Panc1 (cell line): ENCODE measurements at regions not wholly inside any gene's neighbourhood (a gene's known extent, or its start where the extent isn't known, plus 50 kb on each side); places are given as distances from the start of the nearest gene placed in this dataset.

Experiments
- ATAC-seq: fragments of 200-7000 bp; cut with Tn5 transposase; 2 replicates; pipeline ENCODE4 v1.9.1; 2020; ENCODE audit warnings: mild to moderate bottlenecking, moderate library complexity
- BruUV-seq: library from RNA; stranded (reverse); fragments of 400-500 nt; replicated peaks from 2 replicates; lab custom pipeline; 2021; lab: Mats Ljungman, UMichigan
- CTCF ChIA-PET: fragments of 300-600 bp; sonication (Branson Sonifier 250); formaldehyde crosslinking; loops from one replicate; lab custom pipeline; 2022; ENCODE audit warnings: antibody characterized with exemption; lab: Charles Lee
- POLR2A ChIA-PET: fragments of 300-600 bp; sonication (Branson Sonifier 250); formaldehyde crosslinking; loops from one replicate; lab custom pipeline; 2022; ENCODE audit warnings: antibody characterized with exemption; lab: Charles Lee
- DNase-seq: peaks from one replicate; pipeline ENCODE4 v3.0.0-alpha.2; 2010; ENCODE audit warnings: low read depth, low spot score
- H3K27ac ChIP-seq: 2 replicates; pipeline ENCODE4 v1.5.1; 2011; ENCODE audit warnings: mild to moderate bottlenecking, low read length, inconsistent platforms
- H3K27me3 ChIP-seq: fragments of 200-500 bp; sonication (Bioruptor generic); 2 replicates; pipeline ENCODE4 v1.6.0; 2014; ENCODE audit warnings: low read length, inconsistent platforms; ENCODE audit not compliant: control insufficient read depth, insufficient read depth
- H3K36me3 ChIP-seq: fragments of 200-500 bp; sonication (Bioruptor generic); 2 replicates; pipeline ENCODE4 v1.5.1; 2014; ENCODE audit warnings: inconsistent platforms, mild to moderate bottlenecking, low read length, moderate library complexity; ENCODE audit not compliant: control insufficient read depth, insufficient read depth
- H3K4me1 ChIP-seq: 2 replicates; pipeline ENCODE4 v1.5.1; 2011; ENCODE audit warnings: inconsistent platforms, mild to moderate bottlenecking, low read length, moderate library complexity; ENCODE audit not compliant: control insufficient read depth, insufficient read depth
- H3K4me3 ChIP-seq, 2 experiments: 2 replicates each; pipeline ENCODE4 v1.5.1; 2011 to 2012; ENCODE audit warnings: low read depth in 2 of 2, low read length in 2 of 2, mild to moderate bottlenecking in 2 of 2, inconsistent platforms in 1 of 2, moderate library complexity in 1 of 2
- H3K9me3 ChIP-seq: fragments of 200-500 bp; sonication (Bioruptor generic); 2 replicates; pipeline ENCODE4 v1.5.1; 2014; ENCODE audit warnings: low read depth, mild to moderate bottlenecking, inconsistent platforms, low read length, moderate library complexity; ENCODE audit not compliant: control insufficient read depth, insufficient read depth
- POLR2AphosphoS5 ChIP-seq: IDR thresholded peaks from 2 replicates; pipeline ENCODE4 v1.6.1; 2012; ENCODE audit warnings: mild to moderate bottlenecking, low read depth, low read length, moderate library complexity
- SIN3A ChIP-seq: IDR thresholded peaks from 2 replicates; pipeline ENCODE4 v1.6.1; 2012; ENCODE audit warnings: low read depth, mild to moderate bottlenecking, low read length, moderate library complexity, borderline replicate concordance; ENCODE audit not compliant: insufficient read depth
- TCF7L2 ChIP-seq: IDR thresholded peaks from 2 replicates; pipeline ENCODE4 v1.6.1; 2011; ENCODE audit warnings: mild to moderate bottlenecking, low read depth, low read length, inconsistent platforms
- in situ Hi-C: cut with HindIII; loops from 2 replicates; pipeline ENCODE4 v1.10.0; 2016; ENCODE audit warnings: low sequenced_read_pairs, low pct_unique_long_range_greater_than_20kb
- intact Hi-C: fragments of 100-400 bp; cut with micrococcal nuclease; formaldehyde crosslinking; loops from one replicate; pipeline ENCODE4 v1.10.0; 2022; ENCODE audit not compliant: unreplicated experiment
- TF ChIP-seq, protein P1 (sequence below), 2 experiments: IDR thresholded peaks; 2 replicates each; pipeline ENCODE4 v1.6.1; 2011 to 2012; ENCODE audit warnings: low read depth in 2 of 2, control low read depth in 1 of 2, low read length in 1 of 2, mild to moderate bottlenecking in 1 of 2, moderate library complexity in 1 of 2; ENCODE audit not compliant: insufficient read depth in 1 of 2
- TF ChIP-seq, protein P2 (sequence below): fragments of 450-650 bp; IDR thresholded peaks from 2 replicates; pipeline ENCODE4 v1.5.1; 2017; ENCODE audit warnings: mild to moderate bottlenecking

DNA sequence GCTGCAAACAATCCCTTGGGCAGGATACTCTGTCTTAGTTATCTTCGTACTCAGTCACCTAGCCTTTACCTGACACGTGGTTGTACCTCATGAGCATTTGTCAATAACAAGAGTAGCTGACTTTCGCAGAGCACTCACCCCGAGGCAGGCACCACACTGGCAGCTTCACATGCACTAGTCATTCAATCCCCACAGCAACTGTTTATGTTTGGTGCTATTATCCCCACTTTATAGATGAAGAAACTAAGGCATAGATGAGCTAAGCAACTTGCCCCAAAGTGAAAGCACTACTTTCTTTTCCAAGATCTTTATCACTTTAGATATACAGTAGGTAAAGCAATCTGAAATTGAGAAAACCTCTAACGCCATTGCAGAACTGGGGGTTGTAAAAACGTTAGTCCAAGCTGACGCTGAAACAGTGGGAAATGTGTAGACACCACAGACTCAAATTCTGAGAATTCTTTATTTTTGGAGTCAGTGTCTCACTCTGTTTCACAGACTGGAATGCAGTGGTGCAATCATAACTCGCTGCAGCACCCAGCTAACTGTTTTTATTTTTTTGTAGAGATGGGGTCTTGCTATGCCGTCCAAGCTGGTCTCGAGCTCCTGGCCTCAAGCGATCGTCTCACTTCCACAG lies 446.0 kb downstream of the FOXO1 start:
- ATAC-seq = no peak
- ChIA-PET CTCF (no interaction called here), POLR2A (no interaction called here)
- TF ChIP-seq, protein P1, sequence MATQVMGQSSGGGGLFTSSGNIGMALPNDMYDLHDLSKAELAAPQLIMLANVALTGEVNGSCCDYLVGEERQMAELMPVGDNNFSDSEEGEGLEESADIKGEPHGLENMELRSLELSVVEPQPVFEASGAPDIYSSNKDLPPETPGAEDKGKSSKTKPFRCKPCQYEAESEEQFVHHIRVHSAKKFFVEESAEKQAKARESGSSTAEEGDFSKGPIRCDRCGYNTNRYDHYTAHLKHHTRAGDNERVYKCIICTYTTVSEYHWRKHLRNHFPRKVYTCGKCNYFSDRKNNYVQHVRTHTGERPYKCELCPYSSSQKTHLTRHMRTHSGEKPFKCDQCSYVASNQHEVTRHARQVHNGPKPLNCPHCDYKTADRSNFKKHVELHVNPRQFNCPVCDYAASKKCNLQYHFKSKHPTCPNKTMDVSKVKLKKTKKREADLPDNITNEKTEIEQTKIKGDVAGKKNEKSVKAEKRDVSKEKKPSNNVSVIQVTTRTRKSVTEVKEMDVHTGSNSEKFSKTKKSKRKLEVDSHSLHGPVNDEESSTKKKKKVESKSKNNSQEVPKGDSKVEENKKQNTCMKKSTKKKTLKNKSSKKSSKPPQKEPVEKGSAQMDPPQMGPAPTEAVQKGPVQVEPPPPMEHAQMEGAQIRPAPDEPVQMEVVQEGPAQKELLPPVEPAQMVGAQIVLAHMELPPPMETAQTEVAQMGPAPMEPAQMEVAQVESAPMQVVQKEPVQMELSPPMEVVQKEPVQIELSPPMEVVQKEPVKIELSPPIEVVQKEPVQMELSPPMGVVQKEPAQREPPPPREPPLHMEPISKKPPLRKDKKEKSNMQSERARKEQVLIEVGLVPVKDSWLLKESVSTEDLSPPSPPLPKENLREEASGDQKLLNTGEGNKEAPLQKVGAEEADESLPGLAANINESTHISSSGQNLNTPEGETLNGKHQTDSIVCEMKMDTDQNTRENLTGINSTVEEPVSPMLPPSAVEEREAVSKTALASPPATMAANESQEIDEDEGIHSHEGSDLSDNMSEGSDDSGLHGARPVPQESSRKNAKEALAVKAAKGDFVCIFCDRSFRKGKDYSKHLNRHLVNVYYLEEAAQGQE (IDR thresholded peaks at IDR 0.05; ENCODE audit: insufficient read depth in 1 of 2, low read depth in 2 of 2, low read length in 1 of 2) = no peak
- TF ChIP-seq SIN3A = no peak
- TF ChIP-seq, protein P2, sequence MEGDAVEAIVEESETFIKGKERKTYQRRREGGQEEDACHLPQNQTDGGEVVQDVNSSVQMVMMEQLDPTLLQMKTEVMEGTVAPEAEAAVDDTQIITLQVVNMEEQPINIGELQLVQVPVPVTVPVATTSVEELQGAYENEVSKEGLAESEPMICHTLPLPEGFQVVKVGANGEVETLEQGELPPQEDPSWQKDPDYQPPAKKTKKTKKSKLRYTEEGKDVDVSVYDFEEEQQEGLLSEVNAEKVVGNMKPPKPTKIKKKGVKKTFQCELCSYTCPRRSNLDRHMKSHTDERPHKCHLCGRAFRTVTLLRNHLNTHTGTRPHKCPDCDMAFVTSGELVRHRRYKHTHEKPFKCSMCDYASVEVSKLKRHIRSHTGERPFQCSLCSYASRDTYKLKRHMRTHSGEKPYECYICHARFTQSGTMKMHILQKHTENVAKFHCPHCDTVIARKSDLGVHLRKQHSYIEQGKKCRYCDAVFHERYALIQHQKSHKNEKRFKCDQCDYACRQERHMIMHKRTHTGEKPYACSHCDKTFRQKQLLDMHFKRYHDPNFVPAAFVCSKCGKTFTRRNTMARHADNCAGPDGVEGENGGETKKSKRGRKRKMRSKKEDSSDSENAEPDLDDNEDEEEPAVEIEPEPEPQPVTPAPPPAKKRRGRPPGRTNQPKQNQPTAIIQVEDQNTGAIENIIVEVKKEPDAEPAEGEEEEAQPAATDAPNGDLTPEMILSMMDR = no peak
- TF ChIP-seq POLR2AphosphoS5 = no peak
- no peak for TF ChIP-seq TCF7L2
- Histone ChIP-seq H3K9me3 (no peaks in the 10 kb centered on the region), H3K4me3 (no peak overlapping the region), H3K4me1 (no peaks in the 10 kb centered on the region), H3K36me3 (no peaks in the 10 kb centered on the region), H3K27ac (no peak overlapping the region), H3K27me3 (no peaks in the 10 kb centered on the region)
- BruUV-seq = no TSS peak
- intact Hi-C loops = no loop called here
- no peak for DNase-seq
- in situ Hi-C loops = no loop called here

DNA sequence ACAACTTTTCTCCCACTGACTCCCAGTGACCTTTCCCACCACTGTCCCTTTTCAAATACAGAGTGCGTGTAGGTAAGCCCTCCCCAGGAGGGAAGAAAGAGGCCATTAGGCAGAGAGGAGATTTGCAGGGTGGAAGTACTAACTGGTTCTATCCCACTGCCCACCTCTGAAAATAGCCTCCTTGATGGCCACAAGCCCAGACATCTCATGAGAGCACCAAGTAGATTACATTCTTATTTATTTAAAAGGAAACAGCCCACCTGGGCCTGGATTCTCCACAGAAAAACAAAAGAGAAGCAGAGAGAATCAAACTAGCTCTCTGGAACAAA lies 445.3 kb downstream of the FOXO1 start:
- in situ Hi-C loops (no loop called here), intact Hi-C loops (no loop called here)
- BruUV-seq = no TSS peak
- Histone ChIP-seq H3K9me3 (no peaks in the 10 kb centered on the region), H3K27ac (no peak overlapping the region), H3K36me3 (no peaks in the 10 kb centered on the region), H3K27me3 (no peaks in the 10 kb centered on the region), H3K4me3 (no peak overlapping the region), H3K4me1 (no peaks in the 10 kb centered on the region)
- POLR2A ChIA-PET = no interaction called here
- DNase-seq = no peak
- CTCF ChIA-PET = no interaction called here
- TF ChIP-seq SIN3A (no peak), TCF7L2 (no peak), POLR2AphosphoS5 (no peak)
- TF ChIP-seq, protein P1 (IDR thresholded peaks at IDR 0.05; ENCODE audit: insufficient read depth in 1 of 2, low read depth in 2 of 2, low read length in 1 of 2) = no peak
- TF ChIP-seq, protein P2 = no peak
- ATAC-seq = no peak
